Gastroesophageal sphincter (tissue), 3 donors: ENCODE measurements at regions not wholly inside any gene's neighbourhood (a gene's known extent, or its start where the extent isn't known, plus 50 kb on each side); places are given as distances from the start of the nearest gene placed in this dataset.

Experiments
- EP300 ChIP-seq: sonication (generic); formaldehyde crosslinking; IDR thresholded peaks from one replicate; pipeline ENCODE4 v1.6.1; 2017; ENCODE audit warnings: antibody characterized with exemption, mild to moderate bottlenecking
- POLR2A ChIP-seq, 2 donors: fragments of 450-650 bp; IDR thresholded peaks; one replicate each; pipeline ENCODE4 v1.6.1; 2017; ENCODE audit warnings: antibody characterized with exemption in 2 of 2, mild to moderate bottlenecking in 2 of 2, moderate library complexity in 1 of 2
- POLR2AphosphoS5 ChIP-seq: sonication (generic); formaldehyde crosslinking; IDR thresholded peaks from one replicate; pipeline ENCODE4 v1.6.1; 2017; ENCODE audit warnings: antibody characterized with exemption
- TF ChIP-seq, protein P1 (sequence below), 4 experiments: fragments of 200-600 bp in 2 of 4; fragments of 450-650 bp in 2 of 4; sonication (generic) in 1 of 4; IDR thresholded peaks; one replicate each; pipeline ENCODE4 v1.5.1; 2017 to 2019; ENCODE audit warnings: antibody characterized with exemption in 4 of 4, mild to moderate bottlenecking in 2 of 4, moderate library complexity in 2 of 4

DNA sequence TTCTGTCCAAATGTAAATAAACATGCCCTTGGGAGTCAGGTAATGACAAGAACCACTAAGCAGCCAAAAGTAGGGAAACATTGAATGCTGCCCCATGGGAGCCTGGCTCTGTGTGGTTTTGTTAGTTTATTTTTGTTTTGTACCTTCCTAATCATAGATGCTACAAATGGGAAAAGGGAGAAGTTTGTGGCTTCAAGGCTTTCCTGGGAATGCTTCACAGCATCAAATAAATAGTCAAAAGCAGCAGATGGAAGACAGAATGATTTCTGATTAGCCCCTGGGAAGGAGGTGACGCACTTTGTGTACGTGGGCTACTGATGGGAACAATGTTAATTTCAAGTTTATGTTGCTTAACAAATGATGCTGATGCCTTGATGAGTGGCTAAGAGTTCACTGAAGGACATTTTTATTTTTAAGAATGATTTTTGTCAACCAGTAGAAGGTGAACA lies 532.7 kb downstream of the BCKDHB start:
- TF ChIP-seq POLR2A (IDR thresholded peaks at IDR 0.05): no peak
- TF ChIP-seq, protein P1, sequence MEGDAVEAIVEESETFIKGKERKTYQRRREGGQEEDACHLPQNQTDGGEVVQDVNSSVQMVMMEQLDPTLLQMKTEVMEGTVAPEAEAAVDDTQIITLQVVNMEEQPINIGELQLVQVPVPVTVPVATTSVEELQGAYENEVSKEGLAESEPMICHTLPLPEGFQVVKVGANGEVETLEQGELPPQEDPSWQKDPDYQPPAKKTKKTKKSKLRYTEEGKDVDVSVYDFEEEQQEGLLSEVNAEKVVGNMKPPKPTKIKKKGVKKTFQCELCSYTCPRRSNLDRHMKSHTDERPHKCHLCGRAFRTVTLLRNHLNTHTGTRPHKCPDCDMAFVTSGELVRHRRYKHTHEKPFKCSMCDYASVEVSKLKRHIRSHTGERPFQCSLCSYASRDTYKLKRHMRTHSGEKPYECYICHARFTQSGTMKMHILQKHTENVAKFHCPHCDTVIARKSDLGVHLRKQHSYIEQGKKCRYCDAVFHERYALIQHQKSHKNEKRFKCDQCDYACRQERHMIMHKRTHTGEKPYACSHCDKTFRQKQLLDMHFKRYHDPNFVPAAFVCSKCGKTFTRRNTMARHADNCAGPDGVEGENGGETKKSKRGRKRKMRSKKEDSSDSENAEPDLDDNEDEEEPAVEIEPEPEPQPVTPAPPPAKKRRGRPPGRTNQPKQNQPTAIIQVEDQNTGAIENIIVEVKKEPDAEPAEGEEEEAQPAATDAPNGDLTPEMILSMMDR (IDR thresholded peaks at IDR 0.05): no peak
- no peak for TF ChIP-seq EP300
- no peak for TF ChIP-seq POLR2AphosphoS5
